Kidney (tissue), 13 donors: ENCODE measurements at regions not wholly inside any gene's neighbourhood (a gene's known extent, or its start where the extent isn't known, plus 50 kb on each side); places are given as distances from the start of the nearest gene placed in this dataset.

Experiments used
- DNase-seq, 5 donors: peaks; one replicate each; pipeline ENCODE4 v3.0.0-alpha.2; 2013 to 2020
- FAIRE-seq: peaks from 2 replicates; lab custom pipeline; 2012; peaks lifted over from hg19 to GRCh38; lab: Jason Lieb, UNC
- H3K27ac ChIP-seq, 2 donors: one replicate each; pipeline ENCODE4 v1.7.0; 2013; ENCODE audit warnings: low read depth in 2 of 2, low read length in 2 of 2, inconsistent platforms in 1 of 2
- H3K27me3 ChIP-seq: one replicate; pipeline ENCODE4 v1.7.1; 2013; ENCODE audit warnings: low read length, inconsistent platforms; ENCODE audit not compliant: control insufficient read depth, insufficient read depth
- H3K36me3 ChIP-seq, 3 donors: one replicate each; pipeline versions ENCODE4 v1.7.0 to v1.7.1; 2013; ENCODE audit warnings: low read length in 3 of 3, control low read depth in 1 of 3, inconsistent platforms in 1 of 3; ENCODE audit not compliant: insufficient read depth in 3 of 3, control insufficient read depth in 2 of 3
- H3K4me1 ChIP-seq, 3 donors: one replicate each; pipeline versions ENCODE4 v1.7.0 to v1.7.1; 2013; ENCODE audit warnings: low read length in 3 of 3, inconsistent platforms in 1 of 3, low read depth in 1 of 3; ENCODE audit not compliant: control insufficient read depth in 2 of 3, insufficient read depth in 2 of 3
- H3K4me3 ChIP-seq, 3 donors: one replicate each; pipeline versions ENCODE4 v1.7.0 to v1.8.1; 2013; ENCODE audit warnings: low read length in 3 of 3, control low read depth in 1 of 3, inconsistent platforms in 1 of 3
- H3K9ac ChIP-seq, 3 donors: one replicate each; pipeline versions ENCODE4 v1.7.0 to v1.7.1; 2013; ENCODE audit warnings: low read length in 3 of 3, control low read depth in 1 of 3, inconsistent platforms in 1 of 3
- H3K9me3 ChIP-seq, 3 donors: one replicate each; pipeline versions ENCODE4 v1.7.0 to v1.7.1; 2013; ENCODE audit warnings: low read length in 3 of 3, control low read depth in 1 of 3, inconsistent platforms in 1 of 3; ENCODE audit not compliant: control insufficient read depth in 2 of 3, insufficient read depth in 1 of 3
- intact Hi-C: fragments of 100-400 bp; cut with DNase I; formaldehyde crosslinking; loops from one replicate; pipeline ENCODE4 v1.11.1; 2022
- TF ChIP-seq, protein P1 (sequence below): IDR thresholded peaks from 3 replicates; pipeline ENCODE4 v1.5.1; 2012; ENCODE audit warnings: mild to moderate bottlenecking, moderate library complexity, borderline replicate concordance; ENCODE audit not compliant: insufficient read depth; ENCODE audit errors: extremely low read depth
- donor health status: control.
- donor health status: control.
- donor health status: control.
- donor health status: control.
- donor health status: control.
- donor health status: DM: yes; HTN: yes; CAD: no.
- donor health status: Normal renal cell carcinoma (clear cell type).

DNA sequence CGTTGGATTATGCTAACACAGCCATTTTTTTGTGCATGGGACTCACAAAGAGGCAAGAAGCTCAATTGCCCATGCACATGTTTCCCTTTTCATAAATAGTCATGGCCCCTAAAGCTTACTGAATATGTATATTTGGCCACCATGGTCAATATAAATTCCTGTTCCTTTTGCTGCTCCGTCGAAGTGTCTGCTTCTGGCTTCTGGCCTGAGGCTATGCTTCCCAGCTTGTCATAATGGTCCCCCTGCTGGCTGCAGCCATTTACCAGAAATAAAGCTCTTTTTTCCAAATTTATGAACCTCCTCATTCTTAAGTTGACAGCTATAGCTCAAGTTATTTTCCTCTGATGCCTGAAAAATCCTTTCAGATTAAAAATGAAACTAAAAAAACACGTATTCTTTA, 602.1 kb downstream of the VGLL3 start:
- Histone ChIP-seq H3K4me1 (no peaks in the 10 kb centered on the region), H3K4me3 (no peak overlapping the region), H3K27ac (no peak overlapping the region), H3K9me3 (no peaks in the 10 kb centered on the region), H3K36me3 (no peaks in the 10 kb centered on the region), H3K9ac (no peak overlapping the region), H3K27me3 (no peaks in the 10 kb centered on the region)
- intact Hi-C loops, result no loop called here
- FAIRE-seq (no peak), DNase-seq (no peak)
- TF ChIP-seq, protein P1, sequence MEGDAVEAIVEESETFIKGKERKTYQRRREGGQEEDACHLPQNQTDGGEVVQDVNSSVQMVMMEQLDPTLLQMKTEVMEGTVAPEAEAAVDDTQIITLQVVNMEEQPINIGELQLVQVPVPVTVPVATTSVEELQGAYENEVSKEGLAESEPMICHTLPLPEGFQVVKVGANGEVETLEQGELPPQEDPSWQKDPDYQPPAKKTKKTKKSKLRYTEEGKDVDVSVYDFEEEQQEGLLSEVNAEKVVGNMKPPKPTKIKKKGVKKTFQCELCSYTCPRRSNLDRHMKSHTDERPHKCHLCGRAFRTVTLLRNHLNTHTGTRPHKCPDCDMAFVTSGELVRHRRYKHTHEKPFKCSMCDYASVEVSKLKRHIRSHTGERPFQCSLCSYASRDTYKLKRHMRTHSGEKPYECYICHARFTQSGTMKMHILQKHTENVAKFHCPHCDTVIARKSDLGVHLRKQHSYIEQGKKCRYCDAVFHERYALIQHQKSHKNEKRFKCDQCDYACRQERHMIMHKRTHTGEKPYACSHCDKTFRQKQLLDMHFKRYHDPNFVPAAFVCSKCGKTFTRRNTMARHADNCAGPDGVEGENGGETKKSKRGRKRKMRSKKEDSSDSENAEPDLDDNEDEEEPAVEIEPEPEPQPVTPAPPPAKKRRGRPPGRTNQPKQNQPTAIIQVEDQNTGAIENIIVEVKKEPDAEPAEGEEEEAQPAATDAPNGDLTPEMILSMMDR, result no peak

DNA sequence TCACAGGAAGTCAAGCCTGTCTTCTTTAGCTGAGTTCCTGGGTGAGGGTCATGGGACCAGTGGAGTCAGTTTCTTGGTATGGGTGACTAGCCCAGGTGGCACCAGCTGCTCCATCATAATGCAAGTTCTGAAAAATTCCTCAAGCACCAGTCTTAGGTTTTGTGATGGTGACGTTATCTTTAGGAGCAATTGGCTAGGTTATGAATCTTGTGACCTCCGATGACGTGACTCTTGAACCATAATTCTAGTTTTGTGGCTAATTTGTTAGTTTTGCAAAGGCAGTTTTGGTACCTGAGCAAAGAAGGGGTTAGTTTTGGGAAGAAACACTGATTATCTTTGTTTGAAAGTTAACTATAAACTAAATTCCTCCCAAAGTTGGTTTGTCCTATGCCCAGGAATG, 608.4 kb downstream of the VGLL3 start:
- no peak for DNase-seq
- Histone ChIP-seq H3K9me3 (no peaks in the 10 kb centered on the region), H3K27me3 (no peaks in the 10 kb centered on the region), H3K27ac (no peak overlapping the region), H3K4me3 (no peak overlapping the region), H3K9ac (no peak overlapping the region), H3K36me3 (no peaks in the 10 kb centered on the region), H3K4me1 (no peaks in the 10 kb centered on the region)
- no peak for FAIRE-seq
- intact Hi-C loops, result no loop called here
- TF ChIP-seq, protein P1, result no peak

DNA sequence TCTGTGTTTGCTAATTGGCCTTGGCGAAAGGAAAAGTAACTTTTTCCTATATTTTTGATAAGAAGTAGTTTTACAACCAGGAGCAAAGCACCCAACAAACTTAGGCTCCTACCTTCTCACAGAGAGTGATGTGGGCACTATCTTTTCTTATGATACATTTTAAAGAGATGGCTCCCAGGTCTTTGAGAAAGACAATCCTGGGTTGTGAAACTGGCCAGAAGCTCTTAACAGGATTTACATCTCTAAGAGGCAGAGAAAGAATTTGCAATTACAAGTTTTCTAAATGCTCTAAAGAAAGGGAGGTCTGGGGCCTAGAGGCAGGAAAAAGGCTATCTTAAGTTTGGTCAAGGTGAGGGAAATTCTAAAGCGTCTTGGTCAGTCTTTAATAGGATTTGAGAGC, 609.7 kb downstream of the VGLL3 start:
- no peak overlapping the region for H3K9ac ChIP-seq
- DNase-seq, result no peak
- TF ChIP-seq, protein P1, result no peak
- intact Hi-C loops, result no loop called here
- H3K4me3 ChIP-seq, result no peak overlapping the region
- FAIRE-seq, result no peak
- no peaks in the 10 kb centered on the region for H3K36me3 ChIP-seq
- no peaks in the 10 kb centered on the region for H3K9me3 ChIP-seq
- H3K27me3 ChIP-seq, result no peaks in the 10 kb centered on the region
- no peaks in the 10 kb centered on the region for H3K4me1 ChIP-seq
- no peak overlapping the region for H3K27ac ChIP-seq

DNA sequence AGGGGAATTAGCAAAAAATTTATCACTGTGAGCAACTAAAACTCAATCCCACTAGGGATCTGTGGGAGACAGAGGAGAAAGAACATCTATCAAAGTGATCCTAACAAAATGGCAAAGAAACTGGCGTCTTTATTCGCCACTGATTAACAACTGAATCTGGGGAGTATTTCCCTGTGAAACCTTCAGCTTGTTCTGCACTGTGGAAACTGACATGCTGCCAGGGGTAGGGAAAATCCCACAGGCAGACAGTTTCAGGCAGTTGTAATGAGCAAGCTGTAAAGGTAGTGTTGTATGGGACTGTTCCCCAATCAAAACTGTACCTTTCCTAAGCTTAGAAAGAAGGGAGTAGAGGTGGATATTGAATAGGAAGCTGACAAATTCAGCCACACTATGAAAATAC, 611.7 kb downstream of the VGLL3 start:
- no peak overlapping the region for H3K9ac ChIP-seq
- TF ChIP-seq, protein P1, result no peak
- FAIRE-seq, result no peak
- no peak overlapping the region for H3K4me3 ChIP-seq
- H3K36me3 ChIP-seq, result no peaks in the 10 kb centered on the region
- DNase-seq, result peak in 1 of 5 donors; percentile 45
- no peaks in the 10 kb centered on the region for H3K27me3 ChIP-seq
- H3K4me1 ChIP-seq, result no peaks in the 10 kb centered on the region
- H3K9me3 ChIP-seq, result no peaks in the 10 kb centered on the region
- intact Hi-C loops, result no loop called here
- H3K27ac ChIP-seq, result no peak overlapping the region
